ENCODE measurements at regions not wholly inside any gene's neighbourhood (a gene's known extent, or its start where the extent isn't known, plus 50 kb on each side); places are given as distances from the start of the nearest gene placed in this dataset.

GRCh38 chr2:176709991-176710390, 440.7 kb downstream of the MTX2 start:
- Mint-ChIP-seq H3K9me3 (no peaks in the 10 kb centered on the region), H3K36me3 (ENCODE audit: insufficient read depth) (no peaks in the 10 kb centered on the region), H3K27me3 (ENCODE audit: low read depth) (peaks cover 14% of the 10 kb centered on the region), H3K4me3 (no peak overlapping the region), H3K4me1 (ENCODE audit: low read depth) (no peaks in the 10 kb centered on the region)
- no peak for ATAC-seq
- no peak for DNase-seq

- no peaks in the 10 kb centered on the region for H3K9me3 Mint-ChIP-seq
- DNase-seq (no peak), ATAC-seq (no peak)
- H3K27me3 Mint-ChIP-seq (ENCODE audit: low read depth) = peaks cover 14% of the 10 kb centered on the region
- no peaks in the 10 kb centered on the region for H3K36me3 Mint-ChIP-seq (ENCODE audit: insufficient read depth)
- H3K4me1 Mint-ChIP-seq (ENCODE audit: low read depth) = no peaks in the 10 kb centered on the region
- no peak overlapping the region for H3K4me3 Mint-ChIP-seq
Measured at GRCh38 chr2:176710657-176711186, 441.5 kb downstream of the MTX2 start.

- H3K4me3 Mint-ChIP-seq = no peak overlapping the region
- H3K36me3 Mint-ChIP-seq (ENCODE audit: insufficient read depth) = no peaks in the 10 kb centered on the region
- no peaks in the 10 kb centered on the region for H3K9me3 Mint-ChIP-seq
Measured at GRCh38 chr2:176725873-176726645, 456.8 kb downstream of the MTX2 start.

GRCh38 chr2:176727696-176728095, 458.5 kb downstream of the MTX2 start:
- Mint-ChIP-seq H3K4me1 (ENCODE audit: low read depth) (no peaks in the 10 kb centered on the region), H3K4me3 (no peak overlapping the region), H3K27me3 (ENCODE audit: low read depth) (no peaks in the 10 kb centered on the region), H3K36me3 (ENCODE audit: insufficient read depth) (no peaks in the 10 kb centered on the region), H3K9me3 (no peaks in the 10 kb centered on the region)
- ATAC-seq = no peak
- no peak for DNase-seq

More at GRCh38 chr2:176725873-176726645, 456.8 kb downstream of the MTX2 start:
- no peaks in the 10 kb centered on the region for H3K4me1 Mint-ChIP-seq (ENCODE audit: low read depth)
- ATAC-seq (no peak), DNase-seq (no peak)
- peaks cover 2% of the 10 kb centered on the region for H3K27me3 Mint-ChIP-seq (ENCODE audit: low read depth)

- DNase-seq (no peak), ATAC-seq (no peak)
- Mint-ChIP-seq H3K4me1 (ENCODE audit: low read depth) (no peaks in the 10 kb centered on the region), H3K9me3 (no peaks in the 10 kb centered on the region), H3K27me3 (ENCODE audit: low read depth) (peaks cover 4% of the 10 kb centered on the region), H3K36me3 (ENCODE audit: insufficient read depth) (no peaks in the 10 kb centered on the region), H3K4me3 (no peak overlapping the region)
Measured at GRCh38 chr2:176729706-176730569, 460.7 kb downstream of the MTX2 start.

- H3K27me3 Mint-ChIP-seq (ENCODE audit: low read depth) = peaks cover 5% of the 10 kb centered on the region
- H3K4me1 Mint-ChIP-seq (ENCODE audit: low read depth) = no peaks in the 10 kb centered on the region
- H3K9me3 Mint-ChIP-seq = no peaks in the 10 kb centered on the region
- DNase-seq (no peak), ATAC-seq (no peak)
- no peak overlapping the region for H3K4me3 Mint-ChIP-seq
- no peaks in the 10 kb centered on the region for H3K36me3 Mint-ChIP-seq (ENCODE audit: insufficient read depth)
Measured at GRCh38 chr2:176732780-176733179, 463.5 kb downstream of the MTX2 start.

GRCh38 chr2:176733698-176734430, 464.6 kb downstream of the MTX2 start:
- no peaks in the 10 kb centered on the region for H3K9me3 Mint-ChIP-seq
- no peaks in the 10 kb centered on the region for H3K4me1 Mint-ChIP-seq (ENCODE audit: low read depth)
- H3K27me3 Mint-ChIP-seq (ENCODE audit: low read depth) = peaks cover 5% of the 10 kb centered on the region
- H3K4me3 Mint-ChIP-seq = no peak overlapping the region
- no peak for ATAC-seq
- no peak for DNase-seq
- H3K36me3 Mint-ChIP-seq (ENCODE audit: insufficient read depth) = no peaks in the 10 kb centered on the region

- Mint-ChIP-seq H3K4me1 (ENCODE audit: low read depth) (no peaks in the 10 kb centered on the region), H3K4me3 (no peak overlapping the region), H3K36me3 (ENCODE audit: insufficient read depth) (no peaks in the 10 kb centered on the region), H3K27me3 (ENCODE audit: low read depth) (peaks cover 8% of the 10 kb centered on the region), H3K9me3 (no peaks in the 10 kb centered on the region)
- no peak for DNase-seq
- ATAC-seq = no peak
Measured at GRCh38 chr2:176734868-176735267, 465.6 kb downstream of the MTX2 start.

- no peak for DNase-seq
- H3K36me3 Mint-ChIP-seq (ENCODE audit: insufficient read depth) = no peaks in the 10 kb centered on the region
- ATAC-seq = no peak
- no peak overlapping the region for H3K4me3 Mint-ChIP-seq
- peaks cover 6% of the 10 kb centered on the region for H3K27me3 Mint-ChIP-seq (ENCODE audit: low read depth)
- no peaks in the 10 kb centered on the region for H3K9me3 Mint-ChIP-seq
- H3K4me1 Mint-ChIP-seq (ENCODE audit: low read depth) = peaks cover 3% of the 10 kb centered on the region
Measured at GRCh38 chr2:176742271-176742670, 470.3 kb upstream of the HNRNPA3 start.

GRCh38 chr2:176743671-176744070, 468.9 kb upstream of the HNRNPA3 start:
- Mint-ChIP-seq H3K4me3 (no peak overlapping the region), H3K4me1 (ENCODE audit: low read depth) (peaks cover 3% of the 10 kb centered on the region), H3K36me3 (ENCODE audit: insufficient read depth) (no peaks in the 10 kb centered on the region), H3K27me3 (ENCODE audit: low read depth) (peaks cover 6% of the 10 kb centered on the region), H3K9me3 (no peaks in the 10 kb centered on the region)
- DNase-seq (no peak), ATAC-seq (no peak)

GRCh38 chr2:176744146-176744545, 468.4 kb upstream of the HNRNPA3 start:
- DNase-seq = no peak
- ATAC-seq = no peak
- Mint-ChIP-seq H3K4me1 (ENCODE audit: low read depth) (peaks cover 3% of the 10 kb centered on the region), H3K36me3 (ENCODE audit: insufficient read depth) (no peaks in the 10 kb centered on the region), H3K27me3 (ENCODE audit: low read depth) (peaks cover 3% of the 10 kb centered on the region), H3K4me3 (no peak overlapping the region), H3K9me3 (no peaks in the 10 kb centered on the region)

- Mint-ChIP-seq H3K27me3 (ENCODE audit: low read depth) (peaks cover 3% of the 10 kb centered on the region), H3K36me3 (ENCODE audit: insufficient read depth) (no peaks in the 10 kb centered on the region), H3K4me1 (ENCODE audit: low read depth) (peaks cover 3% of the 10 kb centered on the region), H3K9me3 (no peaks in the 10 kb centered on the region), H3K4me3 (no peak overlapping the region)
- DNase-seq = no peak
- ATAC-seq = no peak
Measured at GRCh38 chr2:176745543-176746200, 466.9 kb upstream of the HNRNPA3 start.

- ATAC-seq (no peak), DNase-seq (no peak)
- H3K36me3 Mint-ChIP-seq (ENCODE audit: insufficient read depth) = no peaks in the 10 kb centered on the region
- peaks cover 3% of the 10 kb centered on the region for H3K27me3 Mint-ChIP-seq (ENCODE audit: low read depth)
- H3K9me3 Mint-ChIP-seq = no peaks in the 10 kb centered on the region
- H3K4me3 Mint-ChIP-seq = no peak overlapping the region
- H3K4me1 Mint-ChIP-seq (ENCODE audit: low read depth) = peaks cover 3% of the 10 kb centered on the region
Measured at GRCh38 chr2:176746411-176746810, 466.2 kb upstream of the HNRNPA3 start.

GRCh38 chr2:176747506-176747905, 465.1 kb upstream of the HNRNPA3 start:
- Mint-ChIP-seq H3K4me1 (ENCODE audit: low read depth) (peaks cover 3% of the 10 kb centered on the region), H3K4me3 (no peak overlapping the region), H3K36me3 (ENCODE audit: insufficient read depth) (no peaks in the 10 kb centered on the region), H3K9me3 (no peaks in the 10 kb centered on the region), H3K27me3 (ENCODE audit: low read depth) (no peaks in the 10 kb centered on the region)
- ATAC-seq (no peak), DNase-seq (no peak)
